ENCODE measurements at regions not wholly inside any gene's neighbourhood (a gene's known extent, or its start where the extent isn't known, plus 50 kb on each side); places are given as distances from the start of the nearest gene placed in this dataset.

DNA sequence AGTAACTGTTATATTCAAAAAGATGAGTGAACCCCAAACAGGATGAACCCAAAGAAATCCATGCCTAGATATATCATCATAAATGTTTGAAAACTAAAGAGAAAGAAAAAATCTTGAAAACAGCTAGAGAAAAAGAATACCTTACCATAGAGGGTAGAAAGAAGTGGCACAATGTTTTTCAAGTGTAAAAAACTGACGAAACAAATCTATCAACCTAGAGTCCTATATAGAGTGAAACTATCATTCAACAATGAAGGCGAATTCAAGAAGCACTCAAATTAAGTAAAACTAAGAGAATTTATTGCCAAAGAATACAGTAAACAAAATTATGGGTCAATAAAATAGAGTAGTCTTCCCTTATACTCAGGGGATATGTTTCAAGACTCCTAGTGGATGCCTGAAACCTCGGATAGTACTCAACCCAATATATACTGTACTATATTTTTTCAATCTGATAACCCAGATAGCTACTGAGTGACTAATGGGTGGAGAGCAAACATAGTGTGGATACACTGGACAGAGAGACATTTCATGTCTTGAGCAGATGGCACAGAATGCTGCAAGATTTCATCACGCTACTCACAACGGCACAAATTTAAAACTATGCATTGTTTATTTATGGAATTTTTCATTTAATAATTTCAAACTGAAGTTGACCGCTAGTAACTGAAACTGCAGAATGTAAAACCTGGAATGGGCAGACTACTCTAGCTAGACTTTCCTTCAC lies 52.6 kb upstream of the TMEM106B start:
- intact Hi-C loops (cut with DNase I): no loop called here
- DNase-seq (no peak), ATAC-seq (ENCODE audit: poor library complexity) (no peak)

DNA sequence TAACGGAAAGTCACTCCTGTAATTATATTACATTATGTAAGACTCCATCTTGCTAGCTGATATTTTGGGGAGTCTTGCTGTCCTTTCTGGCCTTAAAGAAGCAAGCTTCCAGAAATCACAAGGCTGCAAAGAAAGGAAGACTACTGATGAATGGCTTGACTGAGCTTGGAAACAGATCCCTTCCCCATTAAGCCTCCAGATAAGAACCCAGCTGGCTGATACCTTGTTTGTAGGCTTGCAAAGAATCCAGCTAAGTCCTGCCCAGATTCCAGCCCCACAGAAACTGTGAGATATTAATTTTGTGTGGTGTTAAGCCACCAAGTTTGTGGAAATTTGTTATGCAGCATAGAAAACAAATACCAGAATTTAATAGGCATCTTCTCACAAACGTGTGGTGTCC lies 49.9 kb upstream of the TMEM106B start:
- DNase-seq: no peak
- no peak for ATAC-seq (ENCODE audit: poor library complexity)
- intact Hi-C loops (cut with DNase I): no loop called here
